HG02943 (cell line): ENCODE measurements at regions not wholly inside any gene's neighbourhood (a gene's known extent, or its start where the extent isn't known, plus 50 kb on each side); places are given as distances from the start of the nearest gene placed in this dataset.
"Not testable (repeated sequence)": the region's sequence is repeated elsewhere in the genome, so short reads cannot be mapped to it uniquely, and the experiment has no call there.

Experiments
- ATAC-seq: cut with Tn5 transposase; IDR thresholded peaks from one replicate; pipeline ENCODE4 v1.9.1; 2021; ENCODE audit warnings: mild to moderate bottlenecking, low read depth, moderate library complexity; ENCODE audit not compliant: unreplicated experiment

- no peak for ATAC-seq
These were observed 106.4 kb upstream of the CCNG1 start for GRCh38 chr5:163330723-163331668.

- not testable (repeated sequence) for ATAC-seq
These were observed 101.3 kb upstream of the CCNG1 start for GRCh38 chr5:163336074-163336473.

- no peak for ATAC-seq
These were observed 98.2 kb upstream of the CCNG1 start for GRCh38 chr5:163339148-163339547.

- not testable (repeated sequence) for ATAC-seq
These were observed 97.0 kb upstream of the CCNG1 start for GRCh38 chr5:163340378-163340777.

GRCh38 chr5:163342306-163342705 is 95.1 kb upstream of the CCNG1 start:
- ATAC-seq = no peak

GRCh38 chr5:163345216-163345615 is 92.2 kb upstream of the CCNG1 start:
- no peak for ATAC-seq

- no peak for ATAC-seq
These were observed 89.7 kb upstream of the CCNG1 start for GRCh38 chr5:163347671-163348070.

GRCh38 chr5:163350083-163350482 is 87.3 kb upstream of the CCNG1 start:
- no peak for ATAC-seq

GRCh38 chr5:163352531-163352930 is 84.9 kb upstream of the CCNG1 start:
- no peak for ATAC-seq

- not testable (repeated sequence) for ATAC-seq
These were observed 81.6 kb upstream of the CCNG1 start for GRCh38 chr5:163355811-163356210.

GRCh38 chr5:163357636-163358035 is 79.8 kb upstream of the CCNG1 start:
- no peak for ATAC-seq

GRCh38 chr5:163360656-163361055 is 76.7 kb upstream of the CCNG1 start:
- no peak for ATAC-seq

GRCh38 chr5:163361450-163361849 is 75.9 kb upstream of the CCNG1 start:
- no peak for ATAC-seq

- no peak for ATAC-seq
These were observed 74.5 kb upstream of the CCNG1 start for GRCh38 chr5:163362840-163363371.

GRCh38 chr5:163363389-163363788 is 74.0 kb upstream of the CCNG1 start:
- no peak for ATAC-seq

GRCh38 chr5:163366757-163367156 is 70.6 kb upstream of the CCNG1 start:
- ATAC-seq = no peak

- ATAC-seq = no peak
These were observed 67.5 kb upstream of the CCNG1 start for GRCh38 chr5:163369776-163370385.

GRCh38 chr5:163373436-163374084 is 63.8 kb upstream of the CCNG1 start:
- ATAC-seq = no peak

GRCh38 chr5:163377982-163378381 is 59.4 kb upstream of the CCNG1 start:
- no peak for ATAC-seq

GRCh38 chr5:163379298-163380155 is 57.9 kb upstream of the CCNG1 start:
- no peak for ATAC-seq
